Renal cortical epithelial cell (primary cell): ENCODE measurements at regions not wholly inside any gene's neighbourhood (a gene's known extent, or its start where the extent isn't known, plus 50 kb on each side); places are given as distances from the start of the nearest gene placed in this dataset.

Experiments used
- DNase-seq: peaks from one replicate; pipeline ENCODE4 v3.0.0-alpha.2; 2011; ENCODE audit warnings: low read depth

GRCh38 chr15:39391230-39391629 is 189.6 kb upstream of the THBS1 start:
- DNase-seq: no peak

GRCh38 chr15:39392469-39393047 is 188.3 kb upstream of the THBS1 start:
- no peak for DNase-seq

DNA sequence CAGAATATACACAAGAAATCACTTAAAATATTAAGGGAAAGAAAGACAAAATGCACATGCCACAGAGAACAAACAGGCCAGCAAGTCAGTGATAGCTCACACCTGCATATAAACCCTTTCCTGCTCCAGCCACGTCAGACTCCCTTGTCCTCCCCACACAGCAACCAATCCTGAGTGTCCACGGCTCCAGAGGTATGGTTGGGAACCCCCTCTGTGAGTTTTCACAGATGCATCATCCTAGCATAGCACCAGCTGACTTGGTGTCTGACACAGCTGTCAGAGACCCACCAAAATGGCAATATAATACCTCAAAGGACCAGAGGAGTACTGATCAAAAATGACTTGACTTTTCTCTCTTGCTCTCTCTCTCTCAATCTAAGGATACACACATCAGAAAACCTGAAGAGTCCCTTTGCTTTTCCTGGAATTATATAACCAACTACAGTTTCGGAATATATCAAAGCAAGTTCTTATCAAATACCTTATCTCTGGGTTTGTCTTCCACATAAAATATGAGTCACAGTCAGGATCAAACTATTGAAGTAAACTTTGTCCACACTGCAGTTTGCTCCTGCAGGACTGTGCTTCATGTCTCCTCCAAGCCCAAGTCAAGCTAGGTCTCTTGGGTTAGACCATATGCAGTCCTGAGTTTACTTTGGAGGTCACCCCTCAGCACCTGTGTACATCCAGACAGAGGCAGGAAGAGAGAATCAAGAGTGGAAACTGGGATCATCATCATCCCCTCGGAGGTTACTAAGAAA is 187.1 kb upstream of the THBS1 start:
- no peak for DNase-seq

GRCh38 chr15:39394496-39394895 is 186.4 kb upstream of the THBS1 start:
- no peak for DNase-seq

DNA sequence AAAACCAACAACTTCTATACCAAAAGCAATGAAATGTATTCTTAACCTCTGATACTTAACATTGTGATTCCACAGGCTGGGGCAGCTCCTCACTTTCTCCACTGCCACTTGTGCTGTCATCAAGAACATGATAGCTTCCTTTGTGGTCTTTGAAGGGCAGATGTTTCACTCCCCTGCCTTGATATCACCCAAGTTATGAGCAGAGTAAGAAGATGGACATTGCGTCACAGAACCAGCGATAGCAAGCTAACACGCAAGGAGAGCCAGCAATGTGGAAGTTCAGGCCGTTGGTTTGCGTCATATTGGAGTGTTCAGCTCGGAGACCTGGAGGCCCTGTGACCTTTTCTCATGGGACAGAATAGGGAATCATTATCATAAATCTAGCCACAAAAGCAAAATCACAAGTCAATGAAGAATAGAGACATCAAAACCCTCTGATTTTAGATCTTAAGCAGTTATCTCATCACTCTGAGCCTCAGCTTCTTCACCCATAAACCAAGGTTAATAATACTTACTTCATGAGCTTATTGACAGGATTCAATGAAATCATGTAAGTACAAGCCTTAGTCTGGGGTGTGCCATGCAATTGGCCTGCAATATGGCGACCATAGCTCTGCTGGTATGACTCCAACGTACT is 183.8 kb upstream of the THBS1 start:
- no peak for DNase-seq

DNA sequence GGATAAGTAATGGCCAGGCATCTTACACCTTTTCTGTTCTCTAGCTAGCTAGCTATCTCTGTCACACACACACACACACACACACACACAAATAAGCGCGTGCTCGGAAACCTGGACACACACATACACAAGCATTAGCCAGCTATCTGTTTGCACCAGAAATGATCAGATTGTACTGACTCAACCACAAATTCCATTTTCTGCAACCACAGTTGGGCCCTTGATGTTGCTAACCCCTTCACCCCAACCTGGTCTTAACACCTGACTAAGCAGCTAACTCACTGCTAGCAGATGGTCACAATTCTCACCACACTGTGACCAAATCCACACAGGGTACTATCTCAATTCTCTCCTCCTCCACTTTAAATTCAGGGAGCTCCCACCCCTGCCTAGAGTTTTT is 183.0 kb upstream of the THBS1 start:
- DNase-seq: peak; percentile 65

DNA sequence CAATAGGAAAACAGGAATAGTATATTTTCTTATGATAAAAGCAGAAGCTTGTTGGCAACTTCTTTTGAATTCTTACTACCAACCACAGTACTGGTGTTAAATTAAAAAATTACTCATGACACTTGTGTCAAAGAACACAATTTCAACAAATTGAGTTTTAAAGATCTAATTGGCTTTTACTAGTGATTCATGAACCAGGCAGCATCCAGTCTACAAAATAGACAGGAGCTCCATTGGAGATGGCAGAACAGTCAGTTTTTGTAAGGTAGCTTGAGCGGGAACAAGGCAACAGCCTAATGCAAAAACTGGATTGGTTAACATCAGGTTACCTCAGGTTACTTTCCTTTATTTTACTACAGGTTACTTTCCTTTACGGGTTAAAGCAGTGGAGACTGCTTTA is 181.3 kb upstream of the THBS1 start:
- no peak for DNase-seq

DNA sequence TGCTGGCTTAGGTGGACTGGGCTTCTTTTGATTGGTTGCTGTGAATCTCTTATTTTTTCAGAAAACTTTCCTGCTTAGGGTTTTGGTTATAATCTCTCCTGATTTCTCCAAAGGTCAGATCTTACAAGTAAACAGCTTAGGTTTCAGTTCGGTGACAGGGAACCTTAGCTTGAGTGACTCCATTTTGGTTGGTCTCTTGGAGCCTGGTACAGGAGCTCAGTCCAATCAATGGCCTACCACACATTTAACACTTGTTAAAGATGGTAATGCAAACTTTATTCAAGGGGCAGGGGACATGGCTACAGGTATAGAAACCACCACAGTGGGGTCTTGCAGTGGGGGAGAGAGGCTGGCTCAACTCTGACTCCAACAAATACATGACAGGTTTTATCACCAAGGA is 180.9 kb upstream of the THBS1 start:
- DNase-seq: no peak

DNA sequence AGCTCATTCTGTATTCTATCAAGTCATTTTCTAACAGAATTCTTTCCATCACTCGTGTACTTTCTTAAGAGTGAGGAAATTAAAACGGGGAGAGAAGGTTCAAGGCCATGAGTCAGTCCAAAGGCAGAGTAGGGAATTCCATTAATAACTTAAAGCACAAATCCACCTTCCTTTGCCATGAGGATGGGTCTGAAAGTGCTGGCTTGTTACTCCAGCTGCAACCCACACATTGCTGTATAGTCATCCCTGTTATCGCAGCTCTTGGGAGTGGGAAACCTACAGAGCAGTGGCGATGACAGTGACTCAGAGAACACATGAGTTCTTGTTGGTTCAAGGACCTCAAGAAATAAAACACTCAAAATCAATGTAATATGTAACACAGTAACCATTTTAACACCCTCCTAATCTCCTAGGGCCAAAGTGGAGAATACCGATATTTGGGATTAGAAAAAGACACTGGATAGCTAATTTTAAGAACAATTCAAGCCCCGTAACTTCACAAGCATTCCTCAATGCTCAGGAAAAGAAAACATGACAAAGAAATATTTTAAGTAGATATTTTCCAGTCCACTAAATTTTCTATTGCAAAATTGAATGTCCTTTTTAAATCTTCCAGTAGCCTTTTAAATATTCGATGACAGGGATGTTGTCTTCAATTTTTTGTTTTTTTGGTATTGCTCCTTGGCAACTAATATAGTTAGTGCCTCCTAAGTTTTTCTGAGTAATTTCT is 179.9 kb upstream of the THBS1 start:
- DNase-seq: no peak

GRCh38 chr15:39403640-39404117 is 177.2 kb upstream of the THBS1 start:
- peak; percentile 44 for DNase-seq

GRCh38 chr15:39404767-39405181 is 176.1 kb upstream of the THBS1 start:
- peak; percentile 46 for DNase-seq

DNA sequence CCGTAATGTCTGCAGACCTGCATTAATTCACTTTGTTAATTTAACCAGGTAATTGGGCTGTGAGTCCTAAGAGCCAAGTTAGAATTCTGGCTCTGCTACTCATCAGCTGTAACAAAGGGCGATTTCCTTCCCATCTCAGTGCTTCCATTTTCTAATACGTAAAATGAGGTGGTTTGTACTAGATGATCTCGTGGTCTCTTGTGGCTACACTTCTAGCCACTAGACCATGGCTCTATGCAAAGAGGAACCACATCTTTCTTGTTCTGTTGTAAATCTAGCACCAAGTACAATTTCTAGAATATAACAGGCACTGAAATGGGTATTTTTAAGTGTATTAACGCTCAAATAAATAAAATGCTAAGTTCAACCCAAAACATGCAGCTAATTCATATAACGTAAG is 174.4 kb upstream of the THBS1 start:
- DNase-seq: no peak

DNA sequence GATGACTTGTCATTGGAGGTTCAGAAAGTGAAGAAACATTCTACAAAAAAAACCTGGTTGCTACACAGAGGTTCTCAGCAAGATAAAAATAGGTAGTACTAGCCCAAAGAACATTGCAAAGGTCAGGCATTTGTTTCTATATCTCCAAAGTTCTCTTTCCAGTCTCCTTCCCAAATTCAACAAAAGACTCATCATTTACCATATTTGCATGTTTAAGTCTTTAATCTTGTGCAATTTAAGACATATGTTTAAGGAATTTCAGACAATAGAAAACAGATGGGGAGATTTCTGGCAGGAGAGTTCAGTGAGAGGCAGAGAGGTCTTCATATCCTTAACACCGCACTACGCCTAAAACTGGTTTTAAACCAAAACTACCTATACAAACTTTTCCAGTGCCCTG is 173.8 kb upstream of the THBS1 start:
- no peak for DNase-seq

- DNase-seq: no peak
Measured at GRCh38 chr15:39409876-39410530, 170.9 kb upstream of the THBS1 start.

- peak; percentile 57 for DNase-seq
Measured at GRCh38 chr15:39411102-39411989, 169.5 kb upstream of the THBS1 start.

DNA sequence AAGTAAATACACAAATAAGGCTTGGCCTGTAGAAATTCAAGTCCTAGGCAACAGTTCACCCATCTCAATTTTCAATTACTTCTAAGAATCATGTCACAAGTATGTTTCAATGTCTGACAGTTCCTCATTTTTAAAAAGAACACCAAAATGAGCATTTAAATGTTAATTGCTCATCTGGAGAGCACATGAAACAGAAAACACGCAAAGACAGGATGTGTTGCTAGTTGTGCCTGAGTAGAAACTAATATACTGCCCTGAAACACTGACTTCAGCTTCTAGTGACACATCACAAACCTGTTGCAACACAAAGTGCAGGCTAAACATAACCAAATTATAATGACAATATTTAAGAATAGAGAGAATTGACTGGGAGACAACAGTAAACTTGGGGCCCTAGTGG is 167.3 kb upstream of the THBS1 start:
- no peak for DNase-seq

DNA sequence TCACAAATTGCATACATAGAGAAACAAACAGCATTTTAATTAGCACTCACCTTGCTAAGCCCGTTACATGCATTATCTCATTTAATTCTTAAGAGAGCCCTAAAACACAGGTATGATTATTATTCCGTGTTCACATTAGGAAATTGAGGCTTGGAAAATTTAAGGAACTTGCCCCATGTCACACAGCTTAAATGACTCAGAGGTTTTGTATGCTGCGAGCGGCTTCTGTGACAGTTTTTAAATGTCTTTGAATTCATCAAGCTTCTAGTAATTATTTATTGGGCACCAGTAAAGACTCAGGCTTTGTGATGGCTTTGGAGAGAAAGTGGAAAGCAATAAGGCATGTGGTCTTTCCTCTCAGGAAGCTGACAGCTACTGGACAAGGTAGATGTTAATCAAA is 166.7 kb upstream of the THBS1 start:
- DNase-seq: no peak

DNA sequence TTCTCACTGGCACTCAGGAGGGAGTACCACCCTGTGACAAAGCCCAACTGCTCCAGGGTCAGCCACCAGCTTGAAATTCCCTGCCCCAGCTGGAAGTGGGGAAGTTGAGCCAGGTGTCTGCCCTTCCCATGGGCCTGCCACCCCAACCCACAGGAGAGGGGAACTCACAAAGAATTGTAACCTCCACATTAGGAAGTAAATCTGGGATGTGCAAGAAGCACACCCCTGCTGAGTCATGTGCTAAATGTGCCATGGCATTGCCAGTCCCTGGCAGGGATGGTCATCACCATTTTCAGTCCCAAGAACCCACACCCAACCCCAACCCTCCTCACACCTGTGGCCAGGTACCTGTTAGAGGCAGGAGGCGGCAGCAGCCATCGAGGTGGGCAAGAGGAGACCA is 165.2 kb upstream of the THBS1 start:
- DNase-seq: no peak

DNA sequence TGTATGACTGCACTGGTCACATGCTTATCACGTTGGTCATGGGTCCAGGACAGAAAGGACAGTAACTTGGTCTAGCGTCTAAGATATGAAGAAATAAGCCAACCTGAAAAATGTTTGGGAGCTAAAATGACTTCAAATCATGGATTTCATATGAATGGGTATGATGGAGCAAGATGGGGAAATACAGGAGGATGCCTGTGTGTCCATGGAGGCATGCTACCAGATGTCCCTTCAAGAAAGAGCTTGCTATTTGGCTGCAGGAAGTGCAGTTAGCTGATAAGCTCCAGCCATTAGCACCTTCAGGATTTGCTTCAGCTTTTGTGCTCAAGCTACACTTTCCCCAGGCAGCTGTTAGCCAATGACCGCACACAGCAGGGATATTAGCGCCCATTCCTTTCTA is 164.6 kb upstream of the THBS1 start:
- DNase-seq: no peak

DNA sequence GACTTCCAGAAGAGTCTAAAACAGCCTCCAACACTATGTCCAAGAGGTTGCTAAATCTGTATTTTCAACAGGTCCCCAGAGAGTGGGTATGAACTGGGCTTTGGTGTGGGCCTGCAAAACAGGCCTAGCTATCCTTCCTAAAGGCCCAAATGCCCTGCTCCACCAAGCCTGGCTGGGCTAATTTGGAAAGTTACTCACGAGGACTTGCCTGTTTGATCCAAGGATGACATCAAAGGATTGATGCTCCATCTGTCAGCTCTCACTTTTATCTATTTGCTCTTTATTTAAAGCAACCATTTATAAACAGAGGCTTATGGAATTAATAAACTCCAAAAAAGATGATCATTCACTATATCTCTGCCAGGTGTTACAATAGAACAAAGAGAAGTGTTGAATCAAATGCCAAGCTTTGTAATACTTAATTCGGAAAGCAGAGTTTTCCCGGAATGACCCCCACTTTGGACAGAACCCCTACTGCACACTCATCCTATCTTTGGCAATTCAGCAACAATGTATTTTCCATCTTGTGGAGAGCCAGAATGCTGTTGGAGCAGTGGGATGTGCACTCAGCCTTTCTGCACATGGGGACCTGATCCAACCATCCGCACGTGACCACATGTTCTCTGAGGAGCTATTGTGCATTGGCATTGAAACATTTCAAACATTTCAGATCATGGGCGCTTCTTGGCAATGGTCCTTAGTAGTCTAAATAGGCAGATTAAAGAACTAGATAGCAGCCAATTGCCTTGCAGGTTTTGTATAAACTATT is 163.3 kb upstream of the THBS1 start:
- DNase-seq: no peak
